ENCODE measurements at regions not wholly inside any gene's neighbourhood (a gene's known extent, or its start where the extent isn't known, plus 50 kb on each side); places are given as distances from the start of the nearest gene placed in this dataset.

DNA sequence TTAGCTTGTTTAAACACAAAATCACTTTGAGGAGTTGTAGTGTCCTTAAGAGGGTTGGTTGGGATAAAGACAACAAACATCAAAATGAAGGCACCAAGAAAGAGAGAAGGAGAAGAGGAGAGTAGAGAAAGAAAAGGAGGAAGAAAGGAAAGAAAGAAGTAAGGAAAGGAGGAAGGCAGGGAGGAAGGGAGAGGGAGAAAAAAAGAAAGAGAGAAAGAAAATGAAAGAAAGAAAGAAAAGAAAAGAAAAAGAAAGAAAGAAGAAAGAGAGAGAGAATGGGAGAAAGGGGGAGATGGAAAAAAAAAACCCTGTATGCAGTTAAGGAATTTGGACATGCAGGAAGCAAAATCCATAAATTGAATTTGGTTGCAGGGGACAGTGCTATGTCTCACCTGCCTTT is 635.4 kb upstream of the FZD8 start:
- no peak for TF ChIP-seq POLR2AphosphoS5 (IDR thresholded peaks at IDR 0.05; ENCODE audit: low read depth, low read length)
- TF ChIP-seq SPI1 (IDR thresholded peaks at IDR 0.05; ENCODE audit: low read depth, low read length): no peak
- TF ChIP-seq TAF1 (IDR thresholded peaks at IDR 0.05; ENCODE audit: low read depth, low read length): no peak
- TF ChIP-seq POLR2A (IDR thresholded peaks at IDR 0.05; ENCODE audit: low read depth, low read length): no peak
- no peak for TF ChIP-seq PAX5 (IDR thresholded peaks at IDR 0.05; ENCODE audit: insufficient read depth, low read length, severe bottlenecking)
- no peak for TF ChIP-seq POU2F2 (IDR thresholded peaks at IDR 0.05; ENCODE audit: low read depth, low read length)

Measured in GM12891 (cell line).